ENCODE measurements at regions not wholly inside any gene's neighbourhood (a gene's known extent, or its start where the extent isn't known, plus 50 kb on each side); places are given as distances from the start of the nearest gene placed in this dataset.

DNA sequence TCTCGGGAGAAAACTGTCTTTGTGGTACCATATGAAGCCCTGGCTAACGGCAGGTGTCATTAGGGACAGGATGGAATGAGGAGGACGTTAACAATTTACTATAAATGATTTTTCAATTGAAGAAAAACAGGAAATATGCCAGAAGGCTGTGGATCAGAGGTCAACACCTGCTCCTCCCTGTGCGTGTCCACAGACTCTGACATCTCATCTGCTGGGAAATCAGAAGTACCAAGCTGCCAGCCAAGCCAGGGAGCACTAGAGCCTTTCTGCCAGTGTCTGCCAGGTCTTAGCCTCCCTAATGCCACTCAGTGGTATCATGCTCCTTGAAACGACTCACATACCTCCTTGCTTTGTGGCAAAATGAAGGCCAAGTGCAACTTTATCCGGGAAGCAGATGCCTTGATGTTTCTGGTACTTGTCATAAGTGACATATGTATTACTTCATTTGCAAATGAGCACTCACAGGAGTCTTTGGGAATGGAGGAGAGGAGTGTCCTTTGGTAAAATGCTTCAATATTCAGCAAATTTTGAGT is 541.1 kb downstream of the SATB2 start:
- H3K4me3 ChIP-seq (ENCODE audit: low read length), result no peak overlapping the region
- TF ChIP-seq, protein P1, sequence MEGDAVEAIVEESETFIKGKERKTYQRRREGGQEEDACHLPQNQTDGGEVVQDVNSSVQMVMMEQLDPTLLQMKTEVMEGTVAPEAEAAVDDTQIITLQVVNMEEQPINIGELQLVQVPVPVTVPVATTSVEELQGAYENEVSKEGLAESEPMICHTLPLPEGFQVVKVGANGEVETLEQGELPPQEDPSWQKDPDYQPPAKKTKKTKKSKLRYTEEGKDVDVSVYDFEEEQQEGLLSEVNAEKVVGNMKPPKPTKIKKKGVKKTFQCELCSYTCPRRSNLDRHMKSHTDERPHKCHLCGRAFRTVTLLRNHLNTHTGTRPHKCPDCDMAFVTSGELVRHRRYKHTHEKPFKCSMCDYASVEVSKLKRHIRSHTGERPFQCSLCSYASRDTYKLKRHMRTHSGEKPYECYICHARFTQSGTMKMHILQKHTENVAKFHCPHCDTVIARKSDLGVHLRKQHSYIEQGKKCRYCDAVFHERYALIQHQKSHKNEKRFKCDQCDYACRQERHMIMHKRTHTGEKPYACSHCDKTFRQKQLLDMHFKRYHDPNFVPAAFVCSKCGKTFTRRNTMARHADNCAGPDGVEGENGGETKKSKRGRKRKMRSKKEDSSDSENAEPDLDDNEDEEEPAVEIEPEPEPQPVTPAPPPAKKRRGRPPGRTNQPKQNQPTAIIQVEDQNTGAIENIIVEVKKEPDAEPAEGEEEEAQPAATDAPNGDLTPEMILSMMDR (IDR thresholded peaks at IDR 0.05; ENCODE audit: insufficient read depth, low read depth, low read length, missing control alignments), result no peak
- no peak for DNase-seq (ENCODE audit: low read depth)

DNA sequence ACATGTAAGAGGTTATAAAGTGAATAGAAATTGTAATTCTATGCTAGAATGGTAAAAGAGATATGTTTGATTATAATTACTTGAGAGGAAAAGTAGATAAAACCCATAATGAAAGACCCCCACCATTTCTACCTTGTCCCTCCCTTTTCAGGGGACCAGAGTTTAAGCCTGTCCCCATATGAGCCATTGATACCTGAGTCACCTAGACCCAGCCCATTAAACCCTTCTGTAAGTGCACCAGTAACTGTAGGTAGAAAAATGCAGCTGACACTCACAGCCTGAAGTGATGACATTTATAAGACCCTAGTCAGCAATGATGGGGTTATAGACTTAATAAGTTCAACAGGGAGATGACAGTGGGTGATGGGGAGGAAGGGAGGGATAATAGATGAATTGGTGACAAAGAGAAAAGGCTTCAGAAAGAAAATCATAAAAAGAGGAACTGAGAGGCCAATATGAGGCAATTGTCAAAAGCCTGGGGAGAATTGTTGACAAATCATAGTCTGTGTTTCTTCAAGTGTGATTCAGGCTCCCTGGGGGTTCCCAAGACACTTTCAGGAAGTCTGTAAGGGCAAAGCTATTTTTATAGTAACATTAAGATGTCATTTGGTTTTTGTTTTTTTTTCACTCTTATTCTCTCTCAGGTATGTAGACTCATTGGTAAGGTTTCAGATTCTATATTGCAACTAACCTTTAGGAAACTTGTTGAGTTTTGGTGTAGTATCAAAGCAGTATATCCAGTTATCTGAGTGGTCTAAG is 544.2 kb downstream of the SATB2 start:
- DNase-seq (ENCODE audit: low read depth), result peak; percentile 69
- H3K4me3 ChIP-seq (ENCODE audit: low read length), result no peak overlapping the region
- TF ChIP-seq, protein P1 (IDR thresholded peaks at IDR 0.05; ENCODE audit: insufficient read depth, low read depth, low read length, missing control alignments), result no peak

DNA sequence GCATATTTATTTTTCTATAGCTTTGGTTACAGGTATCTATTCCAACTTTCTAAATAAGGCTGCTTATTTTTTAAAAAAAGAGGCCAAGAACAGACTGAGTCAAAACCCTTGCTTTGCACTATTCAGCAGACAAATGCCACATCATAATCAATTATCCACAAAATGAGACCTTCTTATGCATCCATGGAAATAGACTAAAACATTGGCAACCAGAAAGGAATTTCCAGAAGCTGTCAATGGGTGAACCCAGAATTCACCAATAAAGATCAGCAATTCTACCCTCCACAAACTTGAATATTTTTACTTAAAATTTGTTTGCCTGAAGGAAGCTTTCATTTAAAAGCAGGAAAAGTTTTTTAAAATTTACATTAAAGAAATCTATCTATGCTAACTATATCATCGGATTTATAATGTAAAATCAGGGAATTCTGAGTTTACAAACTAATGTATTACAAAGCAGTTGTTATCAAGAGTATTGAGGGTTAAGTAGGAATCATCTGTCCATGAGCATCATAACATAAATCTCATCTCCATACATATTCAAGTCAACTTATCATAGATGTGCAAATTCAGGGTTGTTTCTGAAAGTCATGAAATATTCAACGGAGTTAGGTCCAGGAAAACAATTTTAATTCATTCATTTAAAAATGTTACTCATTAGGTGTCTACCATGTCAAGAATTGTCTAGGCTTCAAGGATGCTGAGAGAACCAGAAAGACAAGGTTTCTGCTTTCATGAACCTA is 548.0 kb downstream of the SATB2 start:
- TF ChIP-seq, protein P1 (IDR thresholded peaks at IDR 0.05; ENCODE audit: insufficient read depth, low read depth, low read length, missing control alignments), result no peak
- no peak overlapping the region for H3K4me3 ChIP-seq (ENCODE audit: low read length)
- DNase-seq (ENCODE audit: low read depth), result no peak

DNA sequence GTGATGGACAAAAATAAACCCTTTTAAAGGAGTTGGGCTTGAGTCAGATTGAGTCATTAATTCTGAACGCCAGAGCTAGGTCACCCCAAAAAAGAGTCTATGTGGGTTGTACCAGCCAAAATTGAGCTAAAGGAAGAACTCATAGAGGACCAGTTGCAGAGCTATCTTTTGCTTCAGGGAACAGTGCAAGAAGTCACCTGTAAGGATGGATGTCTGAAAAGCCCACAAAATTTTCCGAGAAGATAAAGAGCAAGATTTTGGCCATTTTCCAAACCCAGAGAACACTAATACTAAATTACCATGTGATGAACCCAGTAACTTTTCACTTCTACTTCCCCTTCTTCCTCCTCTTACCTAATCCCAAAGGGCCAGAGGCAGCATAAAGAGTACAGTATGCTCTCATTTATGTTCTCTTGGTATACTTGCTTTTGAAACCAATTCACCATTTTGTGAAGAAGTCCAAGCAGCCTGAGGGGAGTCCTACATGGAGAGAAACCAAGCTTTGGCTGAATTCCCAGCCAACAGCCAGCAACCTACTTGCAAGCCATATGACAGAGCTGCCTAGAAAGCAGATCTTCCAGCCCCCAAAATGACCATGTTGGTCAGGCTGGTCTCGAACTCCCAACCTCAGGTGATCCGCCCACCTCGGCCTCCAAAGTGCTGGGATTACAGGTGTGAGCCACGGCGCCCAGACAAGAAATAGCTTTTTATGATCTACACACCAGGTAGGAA is 551.7 kb downstream of the SATB2 start:
- no peak for DNase-seq (ENCODE audit: low read depth)
- TF ChIP-seq, protein P1 (IDR thresholded peaks at IDR 0.05; ENCODE audit: insufficient read depth, low read depth, low read length, missing control alignments), result no peak
- H3K4me3 ChIP-seq (ENCODE audit: low read length), result no peak overlapping the region

DNA sequence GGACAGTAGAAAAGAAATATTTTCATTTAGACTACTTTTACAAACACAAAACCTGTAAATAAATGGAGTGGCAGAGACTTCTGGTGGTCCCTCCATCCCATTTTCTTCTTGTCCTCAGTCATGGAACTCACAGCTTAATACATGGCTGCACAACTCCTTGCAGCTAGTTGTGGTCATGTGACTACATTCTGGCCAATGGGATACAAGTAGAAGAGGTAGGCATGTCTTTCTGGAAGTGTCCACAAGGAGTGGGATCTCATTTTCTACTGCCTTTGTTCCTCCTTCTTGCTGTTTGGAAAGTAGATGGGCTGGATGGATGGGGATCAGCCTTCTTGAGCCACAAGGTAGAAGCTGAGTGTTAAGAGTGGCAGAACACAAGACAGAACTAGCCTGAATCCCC is 555.8 kb downstream of the SATB2 start:
- no peak for DNase-seq (ENCODE audit: low read depth)
- TF ChIP-seq, protein P1 (IDR thresholded peaks at IDR 0.05; ENCODE audit: insufficient read depth, low read depth, low read length, missing control alignments), result no peak
- no peak overlapping the region for H3K4me3 ChIP-seq (ENCODE audit: low read length)

DNA sequence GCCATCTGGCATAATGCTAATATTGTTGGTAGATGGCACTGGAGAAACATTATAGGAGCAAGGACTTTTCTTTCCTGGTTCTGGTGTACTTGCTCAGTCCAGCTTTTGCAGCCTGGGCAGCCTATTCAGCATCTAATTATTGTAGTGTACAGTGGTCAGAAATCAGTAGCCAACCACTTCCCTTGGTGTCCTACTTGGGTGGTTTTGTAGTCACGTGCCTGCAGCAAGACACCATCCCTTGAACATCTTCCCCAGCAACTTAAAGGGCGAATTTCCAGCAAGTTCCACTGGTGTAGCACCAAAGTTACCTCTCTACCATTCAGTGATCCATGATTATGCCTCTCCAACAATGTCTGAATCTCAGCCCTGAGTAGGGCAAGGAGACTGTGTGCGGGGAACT is 557.6 kb downstream of the SATB2 start:
- no peak overlapping the region for H3K4me3 ChIP-seq (ENCODE audit: low read length)
- TF ChIP-seq, protein P1 (IDR thresholded peaks at IDR 0.05; ENCODE audit: insufficient read depth, low read depth, low read length, missing control alignments), result no peak
- DNase-seq (ENCODE audit: low read depth), result no peak
